Kasumi-1 (cell line): ENCODE measurements at regions not wholly inside any gene's neighbourhood (a gene's known extent, or its start where the extent isn't known, plus 50 kb on each side); places are given as distances from the start of the nearest gene placed in this dataset.
"Not testable (repeated sequence)": the region's sequence is repeated elsewhere in the genome, so short reads cannot be mapped to it uniquely, and the experiment has no call there.

Experiments
- DNase-seq, 2 experiments: peaks; one replicate each; lab custom pipeline; 2025; lab: John Stamatoyannopoulos, UW

DNA sequence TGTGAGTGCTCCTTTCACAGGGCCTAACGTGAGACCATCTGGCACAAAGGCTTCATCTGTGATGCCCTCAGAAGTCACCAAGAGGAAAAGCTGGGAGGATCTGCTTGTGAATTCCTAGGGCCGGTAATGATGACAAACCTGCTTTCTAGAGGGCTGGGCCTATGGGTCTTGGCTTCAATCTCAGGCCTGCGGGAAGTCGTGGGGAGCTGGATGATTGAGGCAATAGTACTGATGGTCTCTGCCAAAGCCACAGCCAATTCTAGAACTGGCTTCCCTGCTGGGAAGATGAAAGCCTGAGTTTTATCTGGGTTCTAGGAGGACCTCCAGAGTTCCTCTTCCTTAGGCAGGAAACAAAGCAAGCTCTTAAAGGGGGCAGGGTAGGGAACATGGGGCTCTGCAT is 102.7 kb downstream of the TMEM215 start:
- no peak for DNase-seq

DNA sequence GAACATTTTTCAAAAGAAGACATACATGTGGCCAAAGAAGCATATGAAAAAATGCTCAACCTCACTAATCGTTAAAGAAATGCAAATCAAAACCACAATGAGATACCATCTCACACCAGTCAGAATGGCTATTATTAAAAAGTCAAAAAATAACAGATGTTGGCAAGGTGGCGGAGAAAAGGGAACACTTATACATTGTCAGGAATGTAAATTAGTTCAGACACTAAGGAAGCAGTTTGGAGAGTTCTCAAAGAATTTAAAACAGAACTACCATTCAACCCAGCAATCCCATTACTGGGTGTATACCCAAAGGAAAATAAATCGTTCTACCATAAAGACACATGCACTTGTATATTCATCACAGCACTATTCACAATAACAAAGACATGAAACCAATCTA is 106.9 kb downstream of the APTX start:
- not testable (repeated sequence) for DNase-seq

DNA sequence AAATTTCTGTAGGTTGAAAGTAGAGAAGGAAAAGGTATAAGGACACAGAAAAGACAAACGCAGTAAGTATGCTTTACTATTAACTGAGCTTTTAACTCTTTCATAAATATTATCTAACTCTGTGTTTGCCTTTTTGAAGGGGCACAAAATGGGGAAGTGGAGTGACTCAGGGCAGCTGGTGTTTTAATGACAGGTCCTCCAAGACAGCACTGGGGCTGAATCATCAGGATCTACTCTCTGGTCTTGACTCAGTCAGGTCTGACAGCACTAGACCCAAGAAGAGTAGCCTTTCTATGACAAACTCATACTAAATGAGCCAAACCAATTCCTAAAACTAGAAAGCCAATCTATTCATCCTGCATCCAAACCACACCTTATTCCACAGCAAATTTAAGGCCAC is 102.2 kb downstream of the APTX start:
- DNase-seq: peak; percentile 78 to 89

DNA sequence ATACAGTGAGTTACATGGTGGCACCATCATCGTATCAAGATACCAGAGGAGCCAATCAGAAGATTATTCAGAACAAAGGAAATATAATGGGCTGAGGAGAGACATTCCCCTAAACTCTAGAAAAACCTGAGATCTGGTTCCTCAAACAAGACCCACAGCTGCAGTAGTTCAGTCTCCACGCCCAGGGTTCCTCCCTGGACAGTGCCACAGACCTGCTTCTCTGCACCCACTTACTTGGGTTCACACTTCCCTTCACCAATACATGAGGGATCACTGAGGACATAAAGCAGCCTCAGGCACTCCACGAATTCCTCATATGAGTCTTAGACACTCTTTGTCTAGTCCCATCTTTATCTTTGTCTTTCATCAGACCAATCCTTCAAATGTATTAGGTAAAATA is 101.7 kb downstream of the APTX start:
- DNase-seq: no peak

DNA sequence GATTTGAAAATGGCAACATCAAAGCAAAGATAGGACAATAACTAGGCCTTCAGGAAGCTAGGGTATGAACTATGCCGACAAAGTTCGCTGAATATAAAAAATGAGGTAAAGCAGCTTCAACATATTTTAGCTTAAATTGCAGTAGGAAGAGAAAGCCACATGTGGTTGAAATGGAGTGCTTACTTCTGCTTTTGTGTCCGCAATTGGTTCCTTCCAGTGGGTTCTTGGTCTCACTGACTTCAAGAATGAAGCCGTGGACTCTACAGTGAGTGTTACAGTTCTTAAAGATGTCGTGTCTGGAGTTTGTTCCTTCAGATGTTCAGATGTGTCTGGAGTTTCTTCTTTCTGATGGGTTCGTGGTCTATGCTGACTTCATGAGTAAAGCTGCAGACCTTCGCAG is 95.2 kb downstream of the APTX start:
- peak; percentile 90 to 93 for DNase-seq

DNA sequence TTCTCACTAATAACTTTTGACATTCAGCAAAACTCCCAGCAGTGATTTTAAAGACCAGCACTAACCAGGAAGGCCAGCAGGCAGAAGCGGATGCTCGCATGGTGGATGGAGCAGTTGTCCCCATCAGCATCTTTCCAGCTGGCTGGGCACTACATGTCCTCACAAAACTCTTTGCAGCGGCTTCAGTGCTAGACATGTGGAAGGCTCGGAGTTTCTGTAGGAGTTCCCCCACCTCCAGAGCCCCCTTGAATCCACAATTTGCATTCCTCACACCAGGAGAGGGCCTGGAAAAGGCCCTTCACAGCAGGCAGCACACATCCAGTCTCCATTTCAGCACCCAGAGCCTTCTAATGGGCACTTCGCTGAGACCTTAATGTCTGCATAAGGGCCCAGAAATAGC is 85.6 kb downstream of the APTX start:
- DNase-seq: no peak

DNA sequence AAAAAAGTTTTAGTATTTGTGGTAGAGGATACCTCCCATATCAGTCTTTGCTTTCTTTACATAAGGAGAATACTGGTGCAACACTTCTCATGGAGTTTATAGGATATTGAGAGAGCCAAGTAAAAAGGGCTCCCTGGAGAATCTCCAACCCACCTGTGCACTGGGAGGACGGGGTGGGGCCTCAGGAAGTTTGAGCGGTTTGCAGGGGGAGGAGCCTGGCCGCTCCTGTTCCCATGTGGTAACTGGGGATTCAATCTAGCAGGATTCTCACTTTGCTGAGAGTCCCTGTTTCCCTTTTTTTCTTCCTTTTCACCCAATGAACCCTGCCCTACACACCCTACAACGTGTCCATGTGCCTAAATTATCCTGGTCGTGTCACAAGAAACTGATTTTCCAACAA is 82.8 kb downstream of the APTX start:
- no peak for DNase-seq
